Trophoblast cell (in vitro differentiated cells and primary cell): ENCODE measurements at regions not wholly inside any gene's neighbourhood (a gene's known extent, or its start where the extent isn't known, plus 50 kb on each side); places are given as distances from the start of the nearest gene placed in this dataset.

Experiments used
- DNase-seq, 2 donors: peaks; one replicate each; pipeline ENCODE4 v3.0.0-alpha.2; 2016
- H2AFZ ChIP-seq: 2 replicates; pipeline ENCODE4 v1.6.1; 2013; ENCODE audit warnings: low read length, moderate library complexity, mild to moderate bottlenecking; ENCODE audit not compliant: insufficient read depth, poor library complexity
- H2AK5ac ChIP-seq: 2 replicates; pipeline ENCODE4 v1.6.1; 2013; ENCODE audit warnings: mild to moderate bottlenecking, low read length
- H2BK120ac ChIP-seq: 2 replicates; pipeline ENCODE4 v1.6.1; 2013; ENCODE audit warnings: low read length, mild to moderate bottlenecking, moderate library complexity; ENCODE audit not compliant: insufficient read depth, poor library complexity
- H2BK12ac ChIP-seq: 2 replicates; pipeline ENCODE4 v1.6.1; 2013; ENCODE audit warnings: mild to moderate bottlenecking, low read length, moderate library complexity
- H2BK5ac ChIP-seq: 2 replicates; pipeline ENCODE4 v1.6.1; 2013; ENCODE audit warnings: low read length, low read depth, moderate library complexity, mild to moderate bottlenecking; ENCODE audit not compliant: poor library complexity
- H3K14ac ChIP-seq: 2 replicates; pipeline ENCODE4 v1.6.1; 2013; ENCODE audit warnings: mild to moderate bottlenecking, low read length
- H3K18ac ChIP-seq: 2 replicates; pipeline ENCODE4 v1.6.1; 2013; ENCODE audit warnings: mild to moderate bottlenecking, low read length
- H3K23ac ChIP-seq: 2 replicates; pipeline ENCODE4 v1.6.1; 2013; ENCODE audit warnings: low read length
- H3K27ac ChIP-seq: 2 replicates; pipeline ENCODE4 v1.5.1; 2013; ENCODE audit warnings: low read depth, mild to moderate bottlenecking, inconsistent platforms, low read length, moderate library complexity
- H3K27me3 ChIP-seq: 2 replicates; pipeline ENCODE4 v1.6.1; 2013; ENCODE audit warnings: inconsistent platforms, mild to moderate bottlenecking, low read length, moderate library complexity; ENCODE audit not compliant: insufficient read depth
- H3K36me3 ChIP-seq, 2 experiments: 1 replicate in 1 of 2; 2 replicates in 1 of 2; pipeline ENCODE4 v1.6.1; 2013; ENCODE audit warnings: low read length in 2 of 2, mild to moderate bottlenecking in 2 of 2, moderate library complexity in 1 of 2; ENCODE audit not compliant: insufficient read depth in 2 of 2, control insufficient read depth in 1 of 2
- H3K4ac ChIP-seq: 2 replicates; pipeline ENCODE4 v1.6.1; 2013; ENCODE audit warnings: low read depth, mild to moderate bottlenecking, low read length, moderate library complexity
- H3K4me1 ChIP-seq, 2 experiments: 1 replicate in 1 of 2; 2 replicates in 1 of 2; pipeline ENCODE4 v1.6.1; 2013; ENCODE audit warnings: low read length in 2 of 2, mild to moderate bottlenecking in 2 of 2, moderate library complexity in 1 of 2; ENCODE audit not compliant: insufficient read depth in 2 of 2, control insufficient read depth in 1 of 2
- H3K4me2 ChIP-seq: 2 replicates; pipeline ENCODE4 v1.6.1; 2013; ENCODE audit warnings: inconsistent platforms, mild to moderate bottlenecking, low read length, moderate library complexity
- H3K4me3 ChIP-seq: 2 replicates; pipeline ENCODE4 v1.5.1; 2013; ENCODE audit warnings: mild to moderate bottlenecking, low read depth, low read length, inconsistent platforms
- H3K79me1 ChIP-seq: one replicate; pipeline ENCODE4 v1.6.1; 2013; ENCODE audit warnings: low read length
- H3K79me2 ChIP-seq: 2 replicates; pipeline ENCODE4 v1.6.1; 2013; ENCODE audit warnings: low read length, mild to moderate bottlenecking; ENCODE audit not compliant: control insufficient read depth, insufficient read depth, poor library complexity
- H3K9ac ChIP-seq: 2 replicates; pipeline ENCODE4 v1.6.1; 2013; ENCODE audit warnings: mild to moderate bottlenecking, low read length
- H3K9me3 ChIP-seq: 2 replicates; pipeline ENCODE4 v1.6.1; 2013; ENCODE audit warnings: low read depth, mild to moderate bottlenecking, control low read depth, inconsistent platforms, low read length; ENCODE audit not compliant: insufficient read depth
- H4K12ac ChIP-seq: 2 replicates; pipeline ENCODE4 v1.6.1; 2013; ENCODE audit warnings: low read depth, mild to moderate bottlenecking, low read length, moderate library complexity
- H4K8ac ChIP-seq: 2 replicates; pipeline ENCODE4 v1.6.1; 2013; ENCODE audit warnings: low read depth, mild to moderate bottlenecking, low read length, moderate library complexity
- H4K91ac ChIP-seq: one replicate; pipeline ENCODE4 v1.6.1; 2013; ENCODE audit warnings: low read depth, mild to moderate bottlenecking, low read length, moderate library complexity
- WGBS: extraction: QIAGEN DNeasy Blood & Tissue Kit; methylation state at CpG from one replicate; pipeline ENCODE4 v1.1.7; 2013; ENCODE audit warnings: missing lambda C conversion rate; ENCODE audit not compliant: insufficient read length, insufficient coverage; ENCODE audit errors: extremely low coverage; 5-methylcytosine and 5-hydroxymethylcytosine counted together

GRCh38 chr5:115458416-115458815 is 86.2 kb downstream of the FEM1C start:
- Histone ChIP-seq H4K91ac (no peak overlapping the region), H4K12ac (no peak overlapping the region), H3K18ac (no peak overlapping the region), H3K4me2 (no peak overlapping the region), H3K79me1 (no peaks in the 10 kb centered on the region), H2BK120ac (no peak overlapping the region), H4K8ac (no peak overlapping the region), H3K79me2 (no peaks in the 10 kb centered on the region), H2AFZ (no peak overlapping the region), H2BK5ac (no peak overlapping the region), H3K4me3 (no peak overlapping the region), H3K23ac (no peak overlapping the region), H3K36me3 (no peaks in the 10 kb centered on the region), H3K9ac (no peak overlapping the region), H2BK12ac (no peak overlapping the region), H3K9me3 (no peaks in the 10 kb centered on the region), H3K14ac (no peak overlapping the region), H2AK5ac (no peak overlapping the region), H3K27me3 (no peaks in the 10 kb centered on the region), H3K4ac (no peak overlapping the region), H3K27ac (no peak overlapping the region), H3K4me1 (no peaks in the 10 kb centered on the region)
- WGBS = no CpG with 5 or more reads among the region's 1 CpG
- no peak for DNase-seq

- no peaks in the 10 kb centered on the region for H3K9me3 ChIP-seq
- no peak overlapping the region for H2BK120ac ChIP-seq
- no peak overlapping the region for H4K91ac ChIP-seq
- H3K18ac ChIP-seq = no peak overlapping the region
- no peaks in the 10 kb centered on the region for H3K27me3 ChIP-seq
- H2BK5ac ChIP-seq = no peak overlapping the region
- no peaks in the 10 kb centered on the region for H3K4me1 ChIP-seq
- H3K36me3 ChIP-seq = no peaks in the 10 kb centered on the region
- no peaks in the 10 kb centered on the region for H3K79me1 ChIP-seq
- DNase-seq = no peak
- H3K27ac ChIP-seq = no peak overlapping the region
- H4K12ac ChIP-seq = no peak overlapping the region
- no CpG with 5 or more reads among the region's 4 CpGs for WGBS
- no peak overlapping the region for H3K23ac ChIP-seq
- H2AFZ ChIP-seq = no peak overlapping the region
- H3K4me3 ChIP-seq = no peak overlapping the region
- H3K9ac ChIP-seq = no peak overlapping the region
- no peak overlapping the region for H2AK5ac ChIP-seq
- no peak overlapping the region for H3K4ac ChIP-seq
- H3K79me2 ChIP-seq = no peaks in the 10 kb centered on the region
- H2BK12ac ChIP-seq = no peak overlapping the region
- H3K14ac ChIP-seq = no peak overlapping the region
- H3K4me2 ChIP-seq = no peak overlapping the region
- H4K8ac ChIP-seq = no peak overlapping the region
Measured at GRCh38 chr5:115458003-115458409, 86.6 kb downstream of the FEM1C start.

- H3K79me1 ChIP-seq = no peaks in the 10 kb centered on the region
- no peak for DNase-seq
- H2AK5ac ChIP-seq = no peak overlapping the region
- H3K4me3 ChIP-seq = no peak overlapping the region
- H3K79me2 ChIP-seq = no peaks in the 10 kb centered on the region
- H4K91ac ChIP-seq = no peak overlapping the region
- no peak overlapping the region for H4K8ac ChIP-seq
- WGBS = no CpG with 5 or more reads among the region's 6 CpGs
- no peaks in the 10 kb centered on the region for H3K4me1 ChIP-seq
- no peak overlapping the region for H3K9ac ChIP-seq
- no peak overlapping the region for H3K14ac ChIP-seq
- H3K18ac ChIP-seq = no peak overlapping the region
- H3K27me3 ChIP-seq = no peaks in the 10 kb centered on the region
- H3K23ac ChIP-seq = no peak overlapping the region
- no peak overlapping the region for H3K27ac ChIP-seq
- H2AFZ ChIP-seq = no peak overlapping the region
- H3K4me2 ChIP-seq = no peak overlapping the region
- H3K4ac ChIP-seq = no peak overlapping the region
- H2BK120ac ChIP-seq = no peak overlapping the region
- no peaks in the 10 kb centered on the region for H3K36me3 ChIP-seq
- no peak overlapping the region for H2BK12ac ChIP-seq
- H4K12ac ChIP-seq = no peak overlapping the region
- no peaks in the 10 kb centered on the region for H3K9me3 ChIP-seq
- no peak overlapping the region for H2BK5ac ChIP-seq
Measured at GRCh38 chr5:115457571-115457970, 87.0 kb downstream of the FEM1C start.

GRCh38 chr5:115456539-115457040 is 88.0 kb downstream of the FEM1C start:
- Histone ChIP-seq H3K9me3 (no peaks in the 10 kb centered on the region), H3K23ac (no peak overlapping the region), H4K12ac (no peak overlapping the region), H3K4ac (no peak overlapping the region), H3K9ac (no peak overlapping the region), H3K36me3 (no peaks in the 10 kb centered on the region), H4K8ac (no peak overlapping the region), H3K18ac (no peak overlapping the region), H3K27ac (no peak overlapping the region), H3K4me1 (no peaks in the 10 kb centered on the region), H3K79me1 (no peaks in the 10 kb centered on the region), H3K4me3 (no peak overlapping the region), H2AK5ac (no peak overlapping the region), H3K79me2 (no peaks in the 10 kb centered on the region), H2BK120ac (no peak overlapping the region), H2BK12ac (no peak overlapping the region), H2AFZ (no peak overlapping the region), H3K27me3 (no peaks in the 10 kb centered on the region), H3K4me2 (no peak overlapping the region), H3K14ac (no peak overlapping the region), H2BK5ac (no peak overlapping the region), H4K91ac (no peak overlapping the region)
- DNase-seq = peak in 1 of 2 donors; percentile 21
- no CpG with 5 or more reads among the region's 7 CpGs for WGBS
